Upper lobe of left lung (tissue), 4 donors: ENCODE measurements at regions not wholly inside any gene's neighbourhood (a gene's known extent, or its start where the extent isn't known, plus 50 kb on each side); places are given as distances from the start of the nearest gene placed in this dataset.

Experiments
- CTCF ChIP-seq, 6 experiments: fragments of 450-650 bp in 4 of 6; fragments of 200-600 bp in 2 of 6; sonication (generic) in 2 of 6; IDR thresholded peaks; one replicate each; pipeline ENCODE4 v1.5.1; 2016 to 2019; ENCODE audit warnings: antibody characterized with exemption in 6 of 6
- EP300 ChIP-seq, 4 donors: sonication (generic); formaldehyde crosslinking; IDR thresholded peaks; one replicate each; pipeline ENCODE4 v1.5.1; 2017; ENCODE audit warnings: antibody characterized with exemption in 4 of 4, control low read depth in 2 of 4
- POLR2AphosphoS5 ChIP-seq, 2 donors: sonication (generic); formaldehyde crosslinking; IDR thresholded peaks; one replicate each; pipeline ENCODE4 v1.5.1; 2017; ENCODE audit warnings: antibody characterized with exemption in 2 of 2

DNA sequence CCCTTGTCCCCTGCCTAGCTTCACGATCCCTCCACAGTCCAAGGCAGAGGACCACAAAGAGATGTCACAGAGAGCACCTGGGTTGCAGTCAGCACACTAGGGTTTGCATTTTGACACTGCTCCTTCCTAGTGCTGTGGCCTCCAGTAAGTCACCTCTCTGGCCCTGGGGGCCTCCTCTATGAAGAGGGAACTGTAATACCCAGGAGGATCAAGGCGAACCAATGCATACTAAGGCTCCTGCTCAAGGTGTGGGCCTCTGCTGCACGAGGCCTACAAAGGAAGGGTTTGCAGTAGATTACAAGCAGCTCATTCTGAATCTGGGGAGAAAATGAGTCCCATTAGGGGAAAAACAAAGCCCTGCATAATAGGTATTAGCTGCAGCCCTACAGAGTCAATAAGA, 72.3 kb upstream of the FZD7 start:
- TF ChIP-seq POLR2AphosphoS5 (IDR thresholded peaks at IDR 0.05) (no peak), CTCF (IDR thresholded peaks at IDR 0.05) (no peak), EP300 (IDR thresholded peaks at IDR 0.05) (no peak)
